PFSK-1 (cell line): ENCODE measurements at regions not wholly inside any gene's neighbourhood (a gene's known extent, or its start where the extent isn't known, plus 50 kb on each side); places are given as distances from the start of the nearest gene placed in this dataset.

Source experiments
- FOXP2 ChIP-seq: optimal IDR thresholded peaks from 2 replicates; pipeline ENCODE3; 2011; ENCODE audit warnings: borderline replicate concordance, control low read depth, inconsistent platforms; ENCODE audit not compliant: insufficient read depth; ENCODE audit errors: extremely low read length, extremely low read depth
- POLR2AphosphoS5 ChIP-seq: IDR thresholded peaks from 2 replicates; pipeline ENCODE4 v1.6.1; 2012; ENCODE audit warnings: low read depth, mild to moderate bottlenecking, control low read depth, low read length, moderate library complexity
- SIN3A ChIP-seq: IDR thresholded peaks from 2 replicates; pipeline ENCODE4 v1.6.1; 2012; ENCODE audit warnings: mild to moderate bottlenecking, low read length, moderate library complexity, borderline replicate concordance; ENCODE audit not compliant: insufficient read depth
- TAF1 ChIP-seq: IDR thresholded peaks from 2 replicates; pipeline ENCODE4 v1.6.1; 2012; ENCODE audit warnings: low read length, control low read depth, borderline replicate concordance; ENCODE audit not compliant: insufficient read depth
- TF ChIP-seq, protein P1 (sequence below), 2 experiments: IDR thresholded peaks; 2 replicates each; pipeline versions ENCODE4 v1.6.1 to v1.8.0; 2011 to 2012; ENCODE audit warnings: low read depth in 2 of 2, low read length in 2 of 2, control low read depth in 1 of 2, inconsistent platforms in 1 of 2, mild to moderate bottlenecking in 1 of 2, moderate library complexity in 1 of 2; ENCODE audit not compliant: insufficient read depth in 1 of 2

DNA sequence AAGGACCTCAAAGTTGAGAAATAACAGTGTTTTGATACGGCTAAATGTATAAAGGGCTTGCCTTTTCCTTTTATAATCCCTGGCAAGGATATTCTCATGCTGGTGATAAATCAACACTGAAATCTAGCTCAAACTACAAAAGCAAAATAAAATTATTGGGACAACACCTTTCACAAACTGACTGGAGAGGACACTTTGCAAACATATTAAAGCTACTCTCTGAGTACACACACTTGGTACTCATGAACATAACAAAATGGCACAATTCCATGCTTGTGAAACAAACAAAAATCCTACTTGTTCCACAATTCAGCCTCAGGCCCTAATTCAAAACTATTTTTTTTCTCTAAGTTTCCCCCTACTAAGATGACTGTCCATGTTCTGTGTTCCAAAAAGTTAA lies 305.8 kb downstream of the ETAA1 start:
- no peak for TF ChIP-seq SIN3A
- TF ChIP-seq POLR2AphosphoS5 = no peak
- TF ChIP-seq, protein P1, sequence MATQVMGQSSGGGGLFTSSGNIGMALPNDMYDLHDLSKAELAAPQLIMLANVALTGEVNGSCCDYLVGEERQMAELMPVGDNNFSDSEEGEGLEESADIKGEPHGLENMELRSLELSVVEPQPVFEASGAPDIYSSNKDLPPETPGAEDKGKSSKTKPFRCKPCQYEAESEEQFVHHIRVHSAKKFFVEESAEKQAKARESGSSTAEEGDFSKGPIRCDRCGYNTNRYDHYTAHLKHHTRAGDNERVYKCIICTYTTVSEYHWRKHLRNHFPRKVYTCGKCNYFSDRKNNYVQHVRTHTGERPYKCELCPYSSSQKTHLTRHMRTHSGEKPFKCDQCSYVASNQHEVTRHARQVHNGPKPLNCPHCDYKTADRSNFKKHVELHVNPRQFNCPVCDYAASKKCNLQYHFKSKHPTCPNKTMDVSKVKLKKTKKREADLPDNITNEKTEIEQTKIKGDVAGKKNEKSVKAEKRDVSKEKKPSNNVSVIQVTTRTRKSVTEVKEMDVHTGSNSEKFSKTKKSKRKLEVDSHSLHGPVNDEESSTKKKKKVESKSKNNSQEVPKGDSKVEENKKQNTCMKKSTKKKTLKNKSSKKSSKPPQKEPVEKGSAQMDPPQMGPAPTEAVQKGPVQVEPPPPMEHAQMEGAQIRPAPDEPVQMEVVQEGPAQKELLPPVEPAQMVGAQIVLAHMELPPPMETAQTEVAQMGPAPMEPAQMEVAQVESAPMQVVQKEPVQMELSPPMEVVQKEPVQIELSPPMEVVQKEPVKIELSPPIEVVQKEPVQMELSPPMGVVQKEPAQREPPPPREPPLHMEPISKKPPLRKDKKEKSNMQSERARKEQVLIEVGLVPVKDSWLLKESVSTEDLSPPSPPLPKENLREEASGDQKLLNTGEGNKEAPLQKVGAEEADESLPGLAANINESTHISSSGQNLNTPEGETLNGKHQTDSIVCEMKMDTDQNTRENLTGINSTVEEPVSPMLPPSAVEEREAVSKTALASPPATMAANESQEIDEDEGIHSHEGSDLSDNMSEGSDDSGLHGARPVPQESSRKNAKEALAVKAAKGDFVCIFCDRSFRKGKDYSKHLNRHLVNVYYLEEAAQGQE (IDR thresholded peaks at IDR 0.05; ENCODE audit: insufficient read depth in 1 of 2, low read depth in 2 of 2, low read length in 2 of 2) = no peak
- TF ChIP-seq TAF1 = no peak
- no peak for TF ChIP-seq FOXP2

DNA sequence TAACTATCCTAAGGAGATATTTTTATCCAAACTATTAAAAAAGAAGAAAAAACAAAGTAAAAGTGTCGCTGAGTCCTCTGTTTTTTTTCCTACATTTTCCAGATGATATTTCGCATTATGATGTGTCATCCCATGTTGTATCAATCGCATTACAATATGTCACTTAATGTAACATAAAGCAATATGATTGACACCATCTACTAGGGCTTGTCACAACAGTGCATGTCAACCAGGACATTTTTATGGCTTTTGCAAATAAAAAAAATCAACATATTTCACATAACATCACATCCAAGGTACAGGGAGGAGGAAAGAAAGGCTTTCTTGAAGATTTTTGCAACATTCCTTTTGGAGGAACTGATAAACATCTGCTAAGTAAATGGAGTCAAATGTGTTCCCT lies 308.9 kb downstream of the ETAA1 start:
- TF ChIP-seq SIN3A (no peak), TAF1 (no peak), POLR2AphosphoS5 (no peak)

- TF ChIP-seq, protein P1 (IDR thresholded peaks at IDR 0.05; ENCODE audit: insufficient read depth in 1 of 2, low read depth in 2 of 2, low read length in 2 of 2) = no peak
- no peak for TF ChIP-seq SIN3A
- TF ChIP-seq POLR2AphosphoS5 = no peak
- TF ChIP-seq FOXP2 = no peak
- no peak for TF ChIP-seq TAF1
Measured at GRCh38 chr2:67707896-67708295, 310.8 kb downstream of the ETAA1 start.

- no peak for TF ChIP-seq TAF1
- no peak for TF ChIP-seq FOXP2
- TF ChIP-seq, protein P1 (IDR thresholded peaks at IDR 0.05; ENCODE audit: insufficient read depth in 1 of 2, low read depth in 2 of 2, low read length in 2 of 2) = no peak
- no peak for TF ChIP-seq POLR2AphosphoS5
Measured at GRCh38 chr2:67709835-67710234, 312.7 kb downstream of the ETAA1 start.

DNA sequence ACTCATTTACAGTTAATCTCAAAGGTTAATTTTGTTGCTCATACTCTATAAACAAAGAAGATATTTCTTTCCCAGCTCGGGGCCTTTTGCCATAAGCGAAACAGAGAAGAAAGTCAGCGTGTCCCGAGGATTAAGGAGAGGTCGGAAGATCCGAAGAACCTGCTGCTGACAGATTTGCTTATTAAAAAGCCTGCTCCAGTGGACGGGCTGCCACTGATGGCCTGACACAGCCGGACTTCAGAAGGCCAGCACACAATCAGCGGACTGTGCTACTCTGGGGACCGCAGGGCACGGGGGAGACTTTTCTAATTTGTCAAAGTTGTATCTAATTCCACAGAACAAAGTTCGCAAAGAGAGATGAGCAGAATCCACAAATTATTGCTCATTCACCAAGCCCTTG lies 315.4 kb downstream of the ETAA1 start:
- no peak for TF ChIP-seq SIN3A

GRCh38 chr2:67713376-67713775 lies 316.2 kb downstream of the ETAA1 start:
- TF ChIP-seq TAF1 = no peak
- TF ChIP-seq FOXP2 = no peak
- no peak for TF ChIP-seq POLR2AphosphoS5
- TF ChIP-seq SIN3A = no peak

DNA sequence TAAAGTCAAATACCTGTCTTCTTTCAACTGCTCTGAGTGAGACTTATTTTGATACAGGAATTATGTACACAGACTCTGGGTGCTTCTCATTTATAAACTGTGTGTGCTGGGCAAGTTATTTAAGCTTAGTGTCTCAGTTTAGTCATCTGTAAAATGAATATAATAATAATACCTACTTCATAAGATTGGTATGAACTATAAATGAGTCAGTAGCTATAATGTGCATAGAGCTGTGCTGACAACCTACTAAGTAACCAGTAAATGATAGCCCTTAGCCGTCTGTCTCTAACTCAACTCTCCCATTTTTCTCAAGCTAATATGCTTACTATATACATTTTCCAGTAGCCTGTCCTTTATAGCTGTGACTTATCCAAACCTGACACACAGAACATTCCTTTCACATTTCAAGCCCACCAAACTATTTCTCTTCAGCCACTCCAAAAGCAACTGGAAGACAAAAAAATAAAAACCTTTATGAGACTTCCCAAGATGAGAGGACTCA lies 319.8 kb downstream of the ETAA1 start:
- TF ChIP-seq SIN3A (no peak), FOXP2 (no peak), TAF1 (no peak), POLR2AphosphoS5 (no peak)
- TF ChIP-seq, protein P1 (IDR thresholded peaks at IDR 0.05; ENCODE audit: insufficient read depth in 1 of 2, low read depth in 2 of 2, low read length in 2 of 2) = no peak
